GM23338 (cell line): ENCODE measurements at regions not wholly inside any gene's neighbourhood (a gene's known extent, or its start where the extent isn't known, plus 50 kb on each side); places are given as distances from the start of the nearest gene placed in this dataset.

Source experiments
- ATAC-seq: fragments of 200-7000 bp; cut with Tn5 transposase; 3 replicates; pipeline ENCODE4 v1.9.1; 2020
- DNase-seq: peaks from one replicate; pipeline ENCODE4 v3.0.0-alpha.2; 2015; ENCODE audit warnings: low spot score
- H2AFZ ChIP-seq: fragments of 200-600 bp; sonication (generic); 2 replicates; pipeline ENCODE4 v1.8.0; 2016; ENCODE audit warnings: antibody characterized with exemption, mild to moderate bottlenecking, moderate library complexity
- H3F3A ChIP-seq: fragments of 200-600 bp; sonication (generic); replicated peaks from 2 replicates; pipeline ENCODE4 v1.8.0; 2017; ENCODE audit warnings: antibody characterized with exemption, mixed run types, low read depth
- H3K27ac ChIP-seq: fragments of 200-600 bp; sonication (generic); 2 replicates; pipeline ENCODE4 v1.6.1; 2016; ENCODE audit warnings: low read depth
- H3K27me3 ChIP-seq: fragments of 200-600 bp; sonication (generic); 2 replicates; pipeline ENCODE4 v1.8.0; 2016; ENCODE audit warnings: mild to moderate bottlenecking, mixed run types, moderate library complexity; ENCODE audit not compliant: insufficient read depth
- H3K36me3 ChIP-seq: fragments of 200-600 bp; sonication (generic); 2 replicates; pipeline ENCODE4 v1.8.0; 2016; ENCODE audit warnings: mild to moderate bottlenecking; ENCODE audit not compliant: insufficient read depth
- H3K4me1 ChIP-seq: fragments of 200-600 bp; sonication (generic); 2 replicates; pipeline ENCODE4 v1.8.0; 2016; ENCODE audit warnings: mild to moderate bottlenecking, moderate library complexity; ENCODE audit not compliant: insufficient read depth
- H3K4me2 ChIP-seq: fragments of 200-600 bp; sonication (generic); 2 replicates; pipeline ENCODE4 v1.7.1; 2017; ENCODE audit warnings: mixed run types
- H3K4me3 ChIP-seq: fragments of 200-600 bp; sonication (generic); 2 replicates; pipeline ENCODE4 v1.6.1; 2016; ENCODE audit warnings: mixed run types
- H3K79me2 ChIP-seq: fragments of 200-600 bp; sonication (generic); replicated peaks from 2 replicates; pipeline ENCODE4 v1.8.0; 2017; ENCODE audit warnings: mild to moderate bottlenecking; ENCODE audit not compliant: insufficient read depth
- H3K9me2 ChIP-seq: fragments of 200-600 bp; sonication (generic); 2 replicates; pipeline ENCODE4 v1.8.0; 2017; ENCODE audit not compliant: insufficient read depth
- H4K20me1 ChIP-seq: fragments of 200-600 bp; sonication (generic); replicated peaks from 2 replicates; pipeline ENCODE4 v1.8.0; 2017; ENCODE audit warnings: mild to moderate bottlenecking; ENCODE audit not compliant: insufficient read depth
- H3K27ac Mint-ChIP-seq: 2 replicates; pipeline ENCODE4 v1.8.0; 2020; ENCODE audit warnings: inconsistent platforms, mild to moderate bottlenecking, moderate library complexity, mixed read lengths
- H3K27me3 Mint-ChIP-seq: 3 replicates; pipeline ENCODE4 v1.8.0; 2022; ENCODE audit warnings: low read depth, mild to moderate bottlenecking, moderate library complexity, mixed read lengths, inconsistent platforms; ENCODE audit not compliant: insufficient read depth, poor library complexity
- H3K36me3 Mint-ChIP-seq: 3 replicates; pipeline ENCODE4 v1.8.0; 2021; ENCODE audit warnings: low read depth, mild to moderate bottlenecking, inconsistent platforms, moderate library complexity, mixed read lengths
- H3K4me1 Mint-ChIP-seq: 3 replicates; pipeline ENCODE4 v1.8.0; 2020; ENCODE audit warnings: mild to moderate bottlenecking, inconsistent platforms, mixed read lengths
- H3K4me3 Mint-ChIP-seq: 3 replicates; pipeline ENCODE4 v1.8.0; 2021; ENCODE audit warnings: moderate library complexity, mild to moderate bottlenecking, inconsistent platforms, mixed read lengths
- H3K9me3 Mint-ChIP-seq: 3 replicates; pipeline ENCODE4 v1.8.0; 2020; ENCODE audit warnings: moderate library complexity, mild to moderate bottlenecking, inconsistent platforms, mixed read lengths
- CREB1 ChIP-seq: fragments of 250-450 bp; sonication (Bioruptor Pico); IDR thresholded peaks from 2 replicates; pipeline ENCODE4 v1.5.0; 2020; ENCODE audit warnings: low read depth, mild to moderate bottlenecking, moderate library complexity
- CTCF ChIP-seq, 2 experiments: fragments of 200-600 bp in 1 of 2; sonication (generic) in 1 of 2; conservative IDR thresholded peaks; 2 replicates each; pipeline versions ENCODE4 v1.5.1 to v1.6.1; 2016 to 2017; ENCODE audit warnings: antibody characterized with exemption in 2 of 2, low read depth in 2 of 2, mild to moderate bottlenecking in 2 of 2, moderate library complexity in 1 of 2
- EZH2 ChIP-seq: fragments of 200-600 bp; sonication (generic); IDR thresholded peaks from one replicate; pipeline ENCODE4 v1.8.0; 2017; ENCODE audit warnings: antibody characterized with exemption, mild to moderate bottlenecking, low read depth; ENCODE audit not compliant: unreplicated experiment
- JUNB ChIP-seq: IDR thresholded peaks from one replicate; pipeline ENCODE4 v1.6.1; 2016; ENCODE audit warnings: antibody characterized with exemption; ENCODE audit not compliant: unreplicated experiment
- ZNF114 ChIP-seq: fragments of 250-450 bp; sonication (Bioruptor Pico); IDR thresholded peaks from 2 replicates; pipeline ENCODE4 v1.5.0; 2020; ENCODE audit warnings: mild to moderate bottlenecking, moderate library complexity
- TF ChIP-seq, protein P1 (sequence below): fragments of 250-450 bp; sonication (Bioruptor Pico); IDR thresholded peaks from 2 replicates; pipeline ENCODE4 v1.5.0; 2020; ENCODE audit warnings: mild to moderate bottlenecking, moderate library complexity
- TF ChIP-seq, protein P2 (sequence below): IDR thresholded peaks from one replicate; pipeline ENCODE4 v1.6.1; 2018; ENCODE audit warnings: antibody characterized with exemption; ENCODE audit not compliant: unreplicated experiment

DNA sequence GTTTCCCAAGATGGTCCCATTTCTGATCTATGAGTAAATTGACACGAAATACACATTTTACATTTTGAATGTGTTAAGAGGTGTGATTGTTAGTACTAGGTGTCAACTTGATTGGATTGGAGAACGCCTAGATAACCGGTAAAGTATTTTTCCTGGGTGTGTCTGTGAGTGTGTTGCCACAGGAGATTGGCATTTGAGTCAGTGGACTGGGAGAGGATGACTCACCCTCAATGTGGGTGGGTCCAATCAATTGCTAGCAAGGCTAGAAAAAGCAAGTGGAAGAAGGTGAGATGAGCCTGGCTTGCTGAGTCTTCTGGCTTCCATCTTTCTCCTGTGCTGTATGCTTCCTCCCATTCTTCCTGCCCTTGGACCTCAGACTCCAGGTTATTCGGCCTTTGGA lies 960.7 kb upstream of the PCDH9 start (continued):
- TF ChIP-seq, protein P1, sequence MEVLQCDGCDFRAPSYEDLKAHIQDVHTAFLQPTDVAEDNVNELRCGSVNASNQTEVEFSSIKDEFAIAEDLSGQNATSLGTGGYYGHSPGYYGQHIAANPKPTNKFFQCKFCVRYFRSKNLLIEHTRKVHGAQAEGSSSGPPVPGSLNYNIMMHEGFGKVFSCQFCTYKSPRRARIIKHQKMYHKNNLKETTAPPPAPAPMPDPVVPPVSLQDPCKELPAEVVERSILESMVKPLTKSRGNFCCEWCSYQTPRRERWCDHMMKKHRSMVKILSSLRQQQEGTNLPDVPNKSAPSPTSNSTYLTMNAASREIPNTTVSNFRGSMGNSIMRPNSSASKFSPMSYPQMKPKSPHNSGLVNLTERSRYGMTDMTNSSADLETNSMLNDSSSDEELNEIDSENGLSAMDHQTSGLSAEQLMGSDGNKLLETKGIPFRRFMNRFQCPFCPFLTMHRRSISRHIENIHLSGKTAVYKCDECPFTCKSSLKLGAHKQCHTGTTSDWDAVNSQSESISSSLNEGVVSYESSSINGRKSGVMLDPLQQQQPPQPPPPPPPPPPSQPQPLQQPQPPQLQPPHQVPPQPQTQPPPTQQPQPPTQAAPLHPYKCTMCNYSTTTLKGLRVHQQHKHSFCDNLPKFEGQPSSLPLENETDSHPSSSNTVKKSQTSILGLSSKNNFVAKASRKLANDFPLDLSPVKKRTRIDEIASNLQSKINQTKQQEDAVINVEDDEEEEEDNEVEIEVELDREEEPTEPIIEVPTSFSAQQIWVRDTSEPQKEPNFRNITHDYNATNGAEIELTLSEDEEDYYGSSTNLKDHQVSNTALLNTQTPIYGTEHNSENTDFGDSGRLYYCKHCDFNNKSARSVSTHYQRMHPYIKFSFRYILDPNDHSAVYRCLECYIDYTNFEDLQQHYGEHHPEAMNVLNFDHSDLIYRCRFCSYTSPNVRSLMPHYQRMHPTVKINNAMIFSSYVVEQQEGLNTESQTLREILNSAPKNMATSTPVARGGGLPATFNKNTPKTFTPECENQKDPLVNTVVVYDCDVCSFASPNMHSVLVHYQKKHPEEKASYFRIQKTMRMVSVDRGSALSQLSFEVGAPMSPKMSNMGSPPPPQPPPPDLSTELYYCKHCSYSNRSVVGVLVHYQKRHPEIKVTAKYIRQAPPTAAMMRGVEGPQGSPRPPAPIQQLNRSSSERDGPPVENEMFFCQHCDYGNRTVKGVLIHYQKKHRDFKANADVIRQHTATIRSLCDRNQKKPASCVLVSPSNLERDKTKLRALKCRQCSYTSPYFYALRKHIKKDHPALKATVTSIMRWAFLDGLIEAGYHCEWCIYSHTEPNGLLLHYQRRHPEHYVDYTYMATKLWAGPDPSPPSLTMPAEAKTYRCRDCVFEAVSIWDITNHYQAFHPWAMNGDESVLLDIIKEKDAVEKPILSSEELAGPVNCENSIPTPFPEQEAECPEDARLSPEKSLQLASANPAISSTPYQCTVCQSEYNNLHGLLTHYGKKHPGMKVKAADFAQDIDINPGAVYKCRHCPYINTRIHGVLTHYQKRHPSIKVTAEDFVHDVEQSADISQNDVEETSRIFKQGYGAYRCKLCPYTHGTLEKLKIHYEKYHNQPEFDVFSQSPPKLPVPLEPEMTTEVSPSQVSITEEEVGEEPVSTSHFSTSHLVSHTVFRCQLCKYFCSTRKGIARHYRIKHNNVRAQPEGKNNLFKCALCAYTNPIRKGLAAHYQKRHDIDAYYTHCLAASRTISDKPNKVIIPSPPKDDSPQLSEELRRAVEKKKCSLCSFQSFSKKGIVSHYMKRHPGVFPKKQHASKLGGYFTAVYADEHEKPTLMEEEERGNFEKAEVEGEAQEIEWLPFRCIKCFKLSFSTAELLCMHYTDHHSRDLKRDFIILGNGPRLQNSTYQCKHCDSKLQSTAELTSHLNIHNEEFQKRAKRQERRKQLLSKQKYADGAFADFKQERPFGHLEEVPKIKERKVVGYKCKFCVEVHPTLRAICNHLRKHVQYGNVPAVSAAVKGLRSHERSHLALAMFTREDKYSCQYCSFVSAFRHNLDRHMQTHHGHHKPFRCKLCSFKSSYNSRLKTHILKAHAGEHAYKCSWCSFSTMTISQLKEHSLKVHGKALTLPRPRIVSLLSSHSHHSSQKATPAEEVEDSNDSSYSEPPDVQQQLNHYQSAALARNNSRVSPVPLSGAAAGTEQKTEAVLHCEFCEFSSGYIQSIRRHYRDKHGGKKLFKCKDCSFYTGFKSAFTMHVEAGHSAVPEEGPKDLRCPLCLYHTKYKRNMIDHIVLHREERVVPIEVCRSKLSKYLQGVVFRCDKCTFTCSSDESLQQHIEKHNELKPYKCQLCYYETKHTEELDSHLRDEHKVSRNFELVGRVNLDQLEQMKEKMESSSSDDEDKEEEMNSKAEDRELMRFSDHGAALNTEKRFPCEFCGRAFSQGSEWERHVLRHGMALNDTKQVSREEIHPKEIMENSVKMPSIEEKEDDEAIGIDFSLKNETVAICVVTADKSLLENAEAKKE, result no peak
- TF ChIP-seq CREB1 (no peak), EZH2 (no peak)
- TF ChIP-seq, protein P2, sequence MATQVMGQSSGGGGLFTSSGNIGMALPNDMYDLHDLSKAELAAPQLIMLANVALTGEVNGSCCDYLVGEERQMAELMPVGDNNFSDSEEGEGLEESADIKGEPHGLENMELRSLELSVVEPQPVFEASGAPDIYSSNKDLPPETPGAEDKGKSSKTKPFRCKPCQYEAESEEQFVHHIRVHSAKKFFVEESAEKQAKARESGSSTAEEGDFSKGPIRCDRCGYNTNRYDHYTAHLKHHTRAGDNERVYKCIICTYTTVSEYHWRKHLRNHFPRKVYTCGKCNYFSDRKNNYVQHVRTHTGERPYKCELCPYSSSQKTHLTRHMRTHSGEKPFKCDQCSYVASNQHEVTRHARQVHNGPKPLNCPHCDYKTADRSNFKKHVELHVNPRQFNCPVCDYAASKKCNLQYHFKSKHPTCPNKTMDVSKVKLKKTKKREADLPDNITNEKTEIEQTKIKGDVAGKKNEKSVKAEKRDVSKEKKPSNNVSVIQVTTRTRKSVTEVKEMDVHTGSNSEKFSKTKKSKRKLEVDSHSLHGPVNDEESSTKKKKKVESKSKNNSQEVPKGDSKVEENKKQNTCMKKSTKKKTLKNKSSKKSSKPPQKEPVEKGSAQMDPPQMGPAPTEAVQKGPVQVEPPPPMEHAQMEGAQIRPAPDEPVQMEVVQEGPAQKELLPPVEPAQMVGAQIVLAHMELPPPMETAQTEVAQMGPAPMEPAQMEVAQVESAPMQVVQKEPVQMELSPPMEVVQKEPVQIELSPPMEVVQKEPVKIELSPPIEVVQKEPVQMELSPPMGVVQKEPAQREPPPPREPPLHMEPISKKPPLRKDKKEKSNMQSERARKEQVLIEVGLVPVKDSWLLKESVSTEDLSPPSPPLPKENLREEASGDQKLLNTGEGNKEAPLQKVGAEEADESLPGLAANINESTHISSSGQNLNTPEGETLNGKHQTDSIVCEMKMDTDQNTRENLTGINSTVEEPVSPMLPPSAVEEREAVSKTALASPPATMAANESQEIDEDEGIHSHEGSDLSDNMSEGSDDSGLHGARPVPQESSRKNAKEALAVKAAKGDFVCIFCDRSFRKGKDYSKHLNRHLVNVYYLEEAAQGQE, result no peak

- no peaks in the 10 kb centered on the region for H3K4me1 ChIP-seq
- no peaks in the 10 kb centered on the region for H3K79me2 ChIP-seq
- no peak for TF ChIP-seq CTCF (conservative IDR thresholded peaks at IDR 0.05; ENCODE audit: low read depth in 2 of 2)
- TF ChIP-seq ZNF114 (CRISPR knock-in tag), result no peak
- no peak for TF ChIP-seq EZH2
- TF ChIP-seq, protein P2, result no peak
- TF ChIP-seq JUNB, result no peak
- H3K9me2 ChIP-seq, result no peaks in the 10 kb centered on the region
- H3K4me1 Mint-ChIP-seq, result peaks cover 7% of the 10 kb centered on the region
- H3K4me2 ChIP-seq, result no peak overlapping the region
- H3K27me3 Mint-ChIP-seq, result peaks cover 2% of the 10 kb centered on the region
- H3K9me3 Mint-ChIP-seq, result peaks cover under 1% of the 10 kb centered on the region; the same call in 1 of the 3 replicates
- H3K36me3 Mint-ChIP-seq, result no peaks in the 10 kb centered on the region
- H2AFZ ChIP-seq, result no peak overlapping the region
- DNase-seq, result no peak
- no peak for ATAC-seq
- H3K27ac Mint-ChIP-seq, result peak overlapping the region; percentile 21; the same call in 1 of the 2 replicates
- H3K27me3 ChIP-seq, result no peaks in the 10 kb centered on the region
- H3K27ac ChIP-seq, result no peak overlapping the region
- H3K4me3 ChIP-seq, result no peak overlapping the region
- no peaks in the 10 kb centered on the region for H3K36me3 ChIP-seq
- no peaks in the 10 kb centered on the region for H4K20me1 ChIP-seq
- H3F3A ChIP-seq, result no peaks in the 10 kb centered on the region
- no peak overlapping the region for H3K4me3 Mint-ChIP-seq
Observed at GRCh38 chr13:68185444-68186141, 955.5 kb upstream of the PCDH9 start.
